ENCODE measurements at regions not wholly inside any gene's neighbourhood (a gene's known extent, or its start where the extent isn't known, plus 50 kb on each side); places are given as distances from the start of the nearest gene placed in this dataset.
A peak's percentile ranks its signal among the peaks of the same experiment; 100 is the strongest.

DNA sequence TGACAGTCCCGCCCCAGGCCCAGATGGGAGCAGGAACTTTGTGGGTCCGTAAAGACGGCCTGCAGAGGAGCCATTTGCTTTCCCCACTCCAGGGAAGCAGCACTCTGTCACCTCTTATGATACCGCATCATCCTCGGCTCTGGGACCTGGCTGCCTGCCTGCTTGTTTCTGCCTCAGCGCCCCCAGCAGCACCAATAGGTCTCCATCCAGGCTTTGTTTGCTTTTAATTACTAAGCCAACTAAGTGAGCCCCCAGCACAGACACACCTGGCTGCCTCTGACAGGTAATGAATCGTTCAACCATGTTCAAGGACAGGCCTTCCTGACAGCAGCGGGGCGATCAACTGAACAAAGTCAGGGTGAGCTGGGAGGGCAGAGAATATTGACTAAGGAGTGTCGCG, 141.4 kb downstream of the C5orf15 start:
- Mint-ChIP-seq H3K4me1 (peaks cover 0 to 4% of the 10 kb centered on the region in 2 experiments; a peak in 1 of 4 replicates), H3K27ac (peak overlapping the region in 1 of 3 experiments; percentile 66; a peak in 1 of 7 replicates), H3K27me3 (ENCODE audit: low read depth) (peaks cover 11% of the 10 kb centered on the region), H3K9me3 (peaks cover 3% of the 10 kb centered on the region in 2 experiments; a peak in 3 of 5 replicates), H3K4me3 (no peak overlapping the region), H3K36me3 (ENCODE audit: insufficient read depth in 1 of 3, low read depth in 3 of 3) (no peaks in the 10 kb centered on the region; a peak in 1 of 7 replicates)
- DNase-seq = no peak
- no peak overlapping the region for H3K4ac ChIP-seq (ENCODE audit: low read depth, low read length)
- H4K91ac ChIP-seq (ENCODE audit: insufficient read length, low read depth, low read length) = no peak overlapping the region
- H3K4me2 ChIP-seq (ENCODE audit: insufficient read depth, insufficient read length, low read length) = no peak overlapping the region
- H3K18ac ChIP-seq (ENCODE audit: insufficient read length, low read depth, low read length) = no peak overlapping the region
- no peaks in the 10 kb centered on the region for H3K79me1 ChIP-seq (ENCODE audit: insufficient read depth, low read depth, low read length, poor library complexity, severe bottlenecking)
- H4K5ac ChIP-seq (ENCODE audit: insufficient read length, low read depth, low read length) = no peak overlapping the region
- WGBS (ENCODE audit: extremely low coverage, insufficient read length, low lambda C conversion rate) = no CpG with 5 or more reads among the region's 11 CpGs
- no peaks in the 10 kb centered on the region for H3K9me3 ChIP-seq (ENCODE audit: control insufficient read depth, low read depth, low read length)
- H2BK12ac ChIP-seq (ENCODE audit: insufficient read length, low read depth, low read length) = no peak overlapping the region
- H3K23me2 ChIP-seq (ENCODE audit: insufficient read length, low read depth, low read length, poor library complexity, severe bottlenecking) = no peaks in the 10 kb centered on the region
- no peak overlapping the region for H2BK20ac ChIP-seq (ENCODE audit: low read depth, low read length, poor library complexity, severe bottlenecking)
- H3K23ac ChIP-seq (ENCODE audit: insufficient read length, low read depth, low read length) = no peak overlapping the region
- H3K56ac ChIP-seq (ENCODE audit: insufficient read length, low read depth, low read length) = no peak overlapping the region
- H2BK5ac ChIP-seq (ENCODE audit: insufficient read length, low read length) = no peak overlapping the region
- H3K4me1 ChIP-seq (ENCODE audit: insufficient read depth, low read length) = no peaks in the 10 kb centered on the region; the same call in 1 of the 2 replicates
- no peak overlapping the region for H3K27ac ChIP-seq (ENCODE audit: insufficient read length, low read depth, low read length)
- no peaks in the 10 kb centered on the region for H4K20me1 ChIP-seq (ENCODE audit: control insufficient read depth, insufficient read depth, insufficient read length)
- H2BK15ac ChIP-seq (ENCODE audit: low read depth, low read length) = no peak overlapping the region
- H4K8ac ChIP-seq (replicated peaks; ENCODE audit: insufficient read length, low read depth, low read length) = no peak overlapping the region
- no peak overlapping the region for H2AFZ ChIP-seq (ENCODE audit: low read length)
- no peak overlapping the region for H3T11ph ChIP-seq (ENCODE audit: low read length)
- no peak overlapping the region for H2AK5ac ChIP-seq (ENCODE audit: insufficient read length, low read length)
- no peaks in the 10 kb centered on the region for H3K27me3 ChIP-seq (ENCODE audit: insufficient read depth, low read length)
- no peaks in the 10 kb centered on the region for H3K79me2 ChIP-seq (ENCODE audit: insufficient read depth, low read length)
- TF ChIP-seq, protein P1, sequence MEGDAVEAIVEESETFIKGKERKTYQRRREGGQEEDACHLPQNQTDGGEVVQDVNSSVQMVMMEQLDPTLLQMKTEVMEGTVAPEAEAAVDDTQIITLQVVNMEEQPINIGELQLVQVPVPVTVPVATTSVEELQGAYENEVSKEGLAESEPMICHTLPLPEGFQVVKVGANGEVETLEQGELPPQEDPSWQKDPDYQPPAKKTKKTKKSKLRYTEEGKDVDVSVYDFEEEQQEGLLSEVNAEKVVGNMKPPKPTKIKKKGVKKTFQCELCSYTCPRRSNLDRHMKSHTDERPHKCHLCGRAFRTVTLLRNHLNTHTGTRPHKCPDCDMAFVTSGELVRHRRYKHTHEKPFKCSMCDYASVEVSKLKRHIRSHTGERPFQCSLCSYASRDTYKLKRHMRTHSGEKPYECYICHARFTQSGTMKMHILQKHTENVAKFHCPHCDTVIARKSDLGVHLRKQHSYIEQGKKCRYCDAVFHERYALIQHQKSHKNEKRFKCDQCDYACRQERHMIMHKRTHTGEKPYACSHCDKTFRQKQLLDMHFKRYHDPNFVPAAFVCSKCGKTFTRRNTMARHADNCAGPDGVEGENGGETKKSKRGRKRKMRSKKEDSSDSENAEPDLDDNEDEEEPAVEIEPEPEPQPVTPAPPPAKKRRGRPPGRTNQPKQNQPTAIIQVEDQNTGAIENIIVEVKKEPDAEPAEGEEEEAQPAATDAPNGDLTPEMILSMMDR (conservative IDR thresholded peaks at IDR 0.05) = no peak
- H3K9ac ChIP-seq (ENCODE audit: extremely low read depth, insufficient read length, low read length) = no peak overlapping the region
- H2BK120ac ChIP-seq (ENCODE audit: low read depth, low read length, poor library complexity, severe bottlenecking) = no peak overlapping the region
- H3K14ac ChIP-seq (ENCODE audit: insufficient read depth, low read length) = no peak overlapping the region
